Kasumi-1 (cell line): ENCODE measurements at regions not wholly inside any gene's neighbourhood (a gene's known extent, or its start where the extent isn't known, plus 50 kb on each side); places are given as distances from the start of the nearest gene placed in this dataset.
A peak's percentile ranks its signal among the peaks of the same experiment; 100 is the strongest.
"Not testable (repeated sequence)": the region's sequence is repeated elsewhere in the genome, so short reads cannot be mapped to it uniquely, and the experiment has no call there.

Experiments used
- DNase-seq, 2 experiments: peaks; one replicate each; lab custom pipeline; 2025; lab: John Stamatoyannopoulos, UW

DNA sequence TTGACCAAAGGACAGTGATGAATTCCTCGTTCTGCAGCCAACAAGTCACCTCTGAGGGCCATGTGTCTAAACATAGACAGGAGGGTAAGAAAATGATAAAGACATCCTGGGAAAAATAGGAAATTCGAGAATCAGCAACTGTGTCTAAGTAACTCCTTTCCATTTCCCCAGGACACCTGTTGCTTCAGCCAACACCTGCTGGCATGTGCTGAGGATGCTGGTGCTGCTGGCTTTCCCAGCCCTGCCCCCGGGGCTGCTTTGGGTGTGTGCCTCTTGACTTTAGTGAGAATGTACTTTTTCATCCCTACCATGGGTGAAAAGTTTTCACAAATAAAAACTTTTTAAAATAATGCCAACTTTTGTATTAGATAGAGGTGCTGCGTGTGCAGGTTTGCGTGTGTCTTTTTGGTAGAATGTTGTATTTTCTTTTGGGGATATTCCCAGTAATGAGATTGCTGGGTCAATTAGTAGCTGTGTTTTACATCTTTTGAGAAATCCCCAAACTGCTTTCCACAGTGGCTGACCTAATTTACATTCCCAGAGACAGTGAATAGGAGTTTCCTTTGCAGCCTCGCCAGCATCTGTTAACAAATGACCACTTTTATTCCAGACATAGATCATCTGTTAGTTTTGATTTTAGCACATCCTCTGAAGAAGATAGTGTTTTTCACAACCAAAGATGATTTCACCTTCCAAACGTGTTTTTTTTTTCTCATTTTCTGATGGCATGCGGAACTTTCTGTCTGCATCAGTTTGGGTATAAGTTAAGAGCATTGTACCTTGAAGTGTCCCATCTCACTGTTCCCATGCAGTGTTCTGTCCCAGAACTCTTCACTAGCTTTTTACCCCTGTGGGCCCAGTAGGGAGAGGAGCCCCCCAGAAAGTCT lies 104.2 kb upstream of the ACBD5 start:
- DNase-seq, result no peak

DNA sequence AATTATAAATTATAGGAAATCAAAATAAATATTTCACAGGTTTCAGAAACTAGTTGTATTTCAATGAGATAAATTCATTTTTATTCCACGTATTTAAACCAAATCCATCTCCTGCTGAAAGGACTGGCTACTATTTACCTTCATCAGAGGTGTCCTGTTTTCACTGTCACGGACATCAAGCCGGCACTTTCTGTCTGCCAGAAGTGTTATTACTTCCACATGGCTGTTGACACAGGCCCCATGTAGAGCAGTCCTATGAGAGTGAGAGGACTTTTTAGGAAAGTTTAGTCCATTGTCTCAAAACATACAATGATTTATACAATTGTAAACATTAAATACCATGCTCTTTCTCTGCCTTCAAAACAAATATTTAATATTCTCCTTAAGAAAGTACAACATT lies 100.4 kb upstream of the ACBD5 start:
- DNase-seq, result no peak

DNA sequence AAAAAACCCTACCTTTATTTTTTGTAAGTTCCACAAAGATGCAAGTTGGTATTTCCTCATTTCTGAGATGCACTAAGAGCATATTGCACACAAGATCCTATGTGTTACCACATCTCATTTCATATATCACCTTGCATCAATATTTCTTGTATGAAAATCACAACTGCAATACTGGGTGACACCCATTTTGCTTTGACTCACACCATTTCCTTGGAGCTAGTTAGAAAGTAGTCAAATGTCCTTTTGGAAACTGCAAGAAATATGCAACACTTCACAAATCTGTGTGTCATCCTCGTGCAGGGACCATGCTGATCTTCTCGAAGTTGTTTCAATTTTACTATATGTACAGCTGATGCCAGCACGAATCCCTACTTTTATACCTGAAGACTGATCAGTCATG lies 94.6 kb upstream of the ACBD5 start:
- DNase-seq, result not testable (repeated sequence)

DNA sequence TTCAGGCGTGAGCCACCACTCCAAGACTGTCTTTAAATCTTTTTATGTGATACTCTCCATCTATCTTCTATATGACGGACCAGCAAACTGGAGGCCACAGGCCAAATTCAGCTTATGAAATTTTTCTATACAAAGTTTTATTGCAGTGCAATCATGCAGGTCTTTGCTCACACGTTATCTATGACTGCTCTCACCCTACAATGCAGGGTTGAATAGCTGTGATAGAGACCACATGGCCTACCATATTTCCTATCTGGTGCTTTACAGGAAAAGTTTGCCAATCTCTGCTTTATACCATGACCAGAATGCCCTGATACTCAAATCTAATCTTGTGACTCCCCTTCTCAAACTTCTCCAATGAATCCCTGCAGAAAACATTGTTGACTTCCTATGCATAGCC lies 89.5 kb upstream of the ACBD5 start:
- DNase-seq, result no peak

DNA sequence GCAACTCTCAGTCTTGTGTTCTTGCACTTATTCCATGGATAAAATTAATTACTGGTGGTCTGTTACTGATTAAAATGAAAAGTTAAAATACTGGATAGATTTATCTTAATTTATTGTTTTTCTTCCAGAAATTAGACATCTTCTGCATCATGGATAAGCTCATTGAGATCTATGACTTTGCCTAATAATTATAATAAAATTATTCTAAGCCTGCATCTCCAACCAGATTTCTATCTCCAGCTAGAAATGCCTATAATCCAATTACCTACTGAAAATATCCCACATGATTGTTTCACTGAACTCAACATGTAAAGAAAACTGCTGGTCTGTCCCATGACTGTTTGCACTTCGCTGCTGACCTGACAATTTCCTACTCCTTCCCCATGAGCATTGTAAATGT lies 88.3 kb upstream of the ACBD5 start:
- no peak for DNase-seq

DNA sequence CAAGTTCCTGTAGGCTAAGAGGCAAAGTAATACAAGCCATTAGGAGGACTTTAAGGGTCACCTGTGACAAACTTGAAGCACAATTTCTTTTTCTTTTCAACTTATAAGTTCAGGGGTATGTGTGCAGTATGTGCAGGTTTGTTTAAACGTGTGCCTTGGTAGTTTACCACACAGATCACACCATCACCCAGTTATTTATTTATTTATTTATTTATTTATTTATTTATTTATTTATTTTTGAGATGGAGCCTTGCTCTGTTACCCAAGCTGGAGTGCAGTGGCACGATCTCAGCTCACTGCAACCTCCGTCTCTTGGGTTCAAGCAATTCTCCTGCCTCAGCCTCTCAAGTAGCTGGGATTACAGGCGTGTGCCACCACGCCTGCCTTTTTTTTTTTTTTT lies 86.2 kb upstream of the ACBD5 start:
- DNase-seq, result not testable (repeated sequence)

DNA sequence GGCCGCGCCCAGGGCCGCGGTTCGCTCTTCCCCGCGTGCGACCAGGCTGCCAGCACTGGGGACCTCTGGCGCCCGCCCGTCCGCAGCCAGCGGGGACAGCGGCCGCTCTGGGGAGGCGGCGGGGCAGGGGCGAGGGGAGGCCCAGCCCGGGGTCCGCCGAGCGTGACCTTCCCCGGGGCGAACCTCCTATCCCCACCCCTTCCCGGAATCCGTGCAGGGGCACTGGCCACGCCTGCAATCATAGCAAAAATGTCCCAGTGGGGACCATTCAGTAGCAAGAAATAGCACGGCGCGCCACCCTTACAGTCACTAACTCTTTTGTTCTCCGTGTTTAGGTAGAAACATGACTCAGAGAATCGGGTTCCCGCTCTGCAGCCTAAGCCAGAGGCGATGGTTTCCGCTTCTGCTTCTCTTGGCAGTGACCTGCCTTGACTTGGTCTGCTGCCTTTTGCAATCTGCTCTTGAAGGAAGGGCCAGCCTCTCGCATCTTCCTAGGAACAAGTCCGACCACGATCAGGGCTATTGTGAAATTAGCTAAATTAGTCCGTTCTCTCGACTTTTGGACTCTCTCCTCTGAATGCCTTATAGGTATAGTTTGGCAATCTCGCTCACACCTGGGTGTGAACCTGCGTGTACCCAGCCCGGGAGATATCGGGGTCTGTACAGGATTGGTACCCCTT lies 79.3 kb upstream of the ACBD5 start:
- DNase-seq, result peak; percentile 60 to 61

DNA sequence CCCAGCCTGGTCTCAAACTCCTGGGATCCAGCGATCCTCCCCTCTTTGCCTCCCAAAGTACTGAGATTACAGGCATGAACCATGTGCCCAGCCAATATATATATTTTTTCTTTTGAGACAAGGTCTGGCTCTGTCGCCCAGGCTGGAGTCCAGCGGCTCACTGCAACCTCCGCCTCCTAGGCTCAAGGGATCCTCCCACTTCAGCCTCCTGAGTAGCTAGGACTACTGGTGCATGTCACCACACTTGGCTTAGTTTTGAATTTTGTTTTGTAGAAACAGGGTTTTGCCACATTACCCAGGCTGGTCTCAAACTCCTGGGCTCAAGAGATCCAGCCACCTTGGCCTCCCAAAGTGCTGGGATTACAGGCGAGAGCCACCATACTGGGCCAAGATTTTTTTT lies 78.5 kb upstream of the ACBD5 start:
- not testable (repeated sequence) for DNase-seq

DNA sequence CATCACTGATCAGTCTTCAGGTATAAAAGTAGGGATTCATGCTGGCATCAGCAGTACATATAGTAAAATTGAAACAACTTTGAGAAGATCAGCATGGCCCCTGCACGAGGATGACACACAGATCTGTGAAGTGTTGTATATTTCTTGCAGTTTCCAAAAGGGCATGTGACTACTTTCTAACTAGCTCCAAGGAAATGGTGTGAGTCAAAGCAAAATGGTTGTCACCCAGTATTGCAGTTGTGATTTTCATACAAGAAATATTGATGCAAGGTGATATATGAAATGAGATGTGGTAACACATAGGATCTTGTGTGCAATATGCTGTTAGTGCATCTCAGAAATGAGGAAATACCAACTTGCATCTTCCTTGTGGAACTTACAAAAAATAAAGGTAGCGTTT lies 74.5 kb upstream of the ACBD5 start:
- DNase-seq, result not testable (repeated sequence)

DNA sequence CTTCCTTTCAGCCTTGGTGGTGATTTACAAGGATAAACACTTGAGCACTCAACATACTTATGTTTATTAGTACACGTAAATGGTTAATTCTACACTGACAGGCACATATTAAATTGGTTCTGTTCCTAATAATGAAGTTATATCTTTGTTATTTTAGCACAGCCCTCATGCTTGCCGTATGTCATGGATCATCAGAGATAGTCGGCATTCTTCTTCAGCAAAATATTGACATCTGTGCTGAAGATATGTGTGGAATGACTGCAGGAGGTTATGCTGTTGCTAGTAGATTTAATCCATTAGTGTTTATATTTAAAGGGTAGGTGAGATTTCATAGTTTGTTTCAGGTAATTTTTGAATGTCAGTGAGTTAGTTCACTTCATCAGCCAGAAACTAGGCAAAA lies 73.0 kb upstream of the ACBD5 start:
- not testable (repeated sequence) for DNase-seq

DNA sequence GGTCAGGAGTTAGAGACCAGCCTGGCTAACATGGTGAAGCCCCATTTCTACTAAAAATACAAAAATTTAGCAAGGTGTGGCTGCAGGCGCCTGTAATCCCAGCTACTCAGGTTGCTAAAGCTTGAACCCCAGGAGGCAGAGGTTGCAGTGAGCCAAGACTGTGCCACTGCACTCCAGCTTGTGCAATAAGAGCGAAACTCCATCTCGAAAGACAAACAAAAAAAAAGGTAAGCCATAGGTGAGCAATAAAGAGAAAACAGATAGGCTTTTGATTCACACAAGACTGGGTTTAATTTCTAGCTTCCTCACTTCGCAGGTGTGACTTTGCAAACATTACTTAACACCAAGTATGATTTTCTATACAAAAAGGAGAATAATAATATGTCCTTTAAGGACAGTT lies 72.3 kb upstream of the ACBD5 start:
- no peak for DNase-seq

DNA sequence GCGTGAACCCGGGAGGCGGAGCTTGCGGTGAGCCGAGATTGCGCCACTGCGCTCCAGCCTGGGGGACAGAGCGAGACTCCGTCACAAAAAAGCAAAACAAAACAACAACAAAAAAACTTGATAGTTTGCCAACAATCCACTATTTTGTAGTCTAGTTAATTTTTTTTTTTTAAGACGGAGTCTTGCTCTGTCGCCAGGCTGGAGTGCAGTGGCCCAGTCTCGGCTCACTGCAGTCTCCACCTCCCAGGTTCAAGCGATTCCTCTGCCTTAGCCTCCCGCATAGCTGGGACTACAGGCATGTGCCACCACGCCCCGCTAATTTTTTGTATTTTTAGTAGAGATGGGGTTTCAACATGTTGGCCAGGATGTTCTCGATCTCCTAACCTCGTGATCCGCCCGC lies 71.2 kb upstream of the ACBD5 start:
- not testable (repeated sequence) for DNase-seq

DNA sequence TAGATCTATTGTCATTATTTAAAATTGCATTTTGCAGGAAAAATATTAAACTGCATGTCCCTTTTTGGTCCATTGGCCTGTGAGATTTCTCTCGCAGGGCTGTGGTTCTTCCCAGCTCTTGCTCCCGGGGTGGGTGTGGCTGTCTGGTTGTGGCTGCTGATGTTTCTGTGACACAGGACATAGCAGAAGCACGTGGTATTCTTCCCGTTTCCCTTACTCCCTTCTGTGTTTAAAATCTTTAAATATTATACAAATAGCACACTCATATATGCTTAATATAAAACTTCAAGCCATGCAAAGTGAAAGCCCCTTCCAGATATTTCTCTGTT lies 57.9 kb upstream of the ACBD5 start:
- not testable (repeated sequence) for DNase-seq

DNA sequence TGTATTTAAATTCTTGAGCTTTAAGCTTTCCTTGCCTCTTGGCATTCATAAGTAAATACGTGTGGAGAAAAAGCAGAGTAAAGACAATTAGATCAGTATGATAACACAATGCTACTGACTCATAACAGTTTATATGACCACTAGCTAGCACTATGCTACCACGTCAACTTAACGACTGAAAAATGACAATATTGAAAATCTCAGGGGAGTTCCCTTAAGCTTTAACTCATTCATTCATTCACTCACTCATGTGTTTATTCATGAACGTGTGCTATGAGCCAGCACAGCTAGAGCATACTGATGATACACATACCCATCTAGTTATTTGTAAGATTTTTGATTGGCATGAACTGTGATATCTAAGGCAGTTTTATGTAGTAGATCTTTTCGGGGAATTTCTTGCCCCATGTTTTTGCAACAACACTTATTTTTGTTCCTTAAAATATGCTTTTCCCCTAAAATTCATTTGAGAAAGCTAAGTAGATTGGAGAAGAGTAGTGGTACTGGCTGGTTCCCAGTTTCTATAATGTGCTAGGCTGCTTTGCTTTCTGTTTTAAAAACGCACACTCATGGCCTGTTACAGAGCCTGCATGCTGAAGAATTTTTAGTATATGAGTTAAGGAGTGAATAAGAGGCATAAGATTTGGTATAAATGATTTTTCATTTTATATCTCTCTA lies 57.4 kb upstream of the ACBD5 start:
- peak in 1 of 2 experiments; percentile 38 for DNase-seq

DNA sequence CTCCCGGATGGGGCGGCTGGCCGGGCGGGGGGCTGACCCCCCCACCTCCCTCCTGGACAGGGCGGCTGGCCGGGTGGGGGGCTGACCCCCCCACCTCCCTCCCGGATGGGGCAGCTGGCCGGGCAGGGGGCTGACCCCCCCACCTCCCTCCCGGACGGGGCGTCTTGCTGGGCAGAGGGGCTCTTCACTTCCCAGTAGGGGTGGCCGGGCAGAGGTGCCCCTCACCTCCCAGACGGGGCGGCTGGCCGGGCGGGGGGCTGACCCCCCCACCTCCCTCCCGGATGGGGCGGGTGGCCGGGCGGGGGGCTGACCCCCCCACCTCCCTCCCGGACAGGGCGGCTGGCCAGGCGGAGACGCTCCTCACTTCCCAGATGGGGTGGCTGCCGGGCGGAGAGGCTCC lies 55.7 kb upstream of the ACBD5 start:
- not testable (repeated sequence) for DNase-seq

DNA sequence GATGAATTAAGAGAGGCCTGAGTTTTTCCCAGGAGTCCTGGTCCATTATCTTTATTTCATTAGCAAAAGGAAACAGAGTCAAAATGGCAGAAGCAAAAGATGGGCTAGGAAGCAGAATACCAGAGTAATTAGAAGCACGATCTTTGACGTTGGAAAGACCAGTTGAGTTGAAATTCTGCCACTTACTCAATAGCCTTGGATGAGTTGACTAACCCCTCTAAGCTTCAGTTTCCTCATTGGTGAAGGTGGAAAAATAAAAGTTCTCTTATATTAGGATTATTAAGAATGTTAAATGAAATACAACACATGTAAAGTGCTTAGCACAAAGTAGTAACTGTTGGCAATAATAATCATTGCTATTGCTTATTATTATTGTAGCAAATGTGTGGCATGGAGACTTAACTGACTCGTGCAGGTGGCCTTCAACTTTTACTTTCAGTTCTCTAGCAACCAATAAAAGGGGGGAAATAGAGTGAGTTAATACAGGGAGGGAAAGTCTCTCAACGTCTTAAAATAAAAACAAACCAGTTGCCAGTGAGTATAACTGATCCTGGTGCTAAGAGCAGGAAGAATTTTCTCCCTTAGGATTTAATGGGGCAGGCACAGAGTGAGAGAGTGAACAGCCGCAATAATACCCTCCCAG lies 50.8 kb upstream of the ACBD5 start:
- DNase-seq, result not testable (repeated sequence)
